ENCODE measurements at regions not wholly inside any gene's neighbourhood (a gene's known extent, or its start where the extent isn't known, plus 50 kb on each side); places are given as distances from the start of the nearest gene placed in this dataset.

GRCh38 chr4:111994392-111994791 lies 150.9 kb upstream of the FAM241A start:
- H3K4me2 ChIP-seq (ENCODE audit: insufficient read depth in 1 of 2, low read depth in 2 of 2, low read length in 2 of 2), result no peak overlapping the region
- H3K27me3 ChIP-seq (replicated peaks in 1 of 4; ENCODE audit: control insufficient read depth in 3 of 4, extremely low read depth in 1 of 4, insufficient read depth in 3 of 4, low read length in 3 of 4), result no peaks in the 10 kb centered on the region
- WGBS, 2 experiments (ENCODE audit: extremely low coverage in 1 of 2, insufficient coverage in 1 of 2, insufficient read length in 1 of 2, insufficient replicate concordance in 2 of 2, low coverage in 1 of 2, low lambda C conversion rate in 2 of 2, missing lambda C conversion rate in 1 of 2), result 94% methylated on average over 1 of the region's 1 CpG; no CpG with 5 or more reads in 1 of the 2 experiments
- H4K8ac ChIP-seq (ENCODE audit: extremely low read depth, insufficient read depth, low read length), result no peak overlapping the region
- DNase-seq (ENCODE audit: low read depth in 1 of 2, low spot score in 2 of 2) (no peak), FAIRE-seq (no peak)
- ChIA-PET POLR2A (ENCODE audit: partially characterized antibody) (no interaction called here), CTCF (ENCODE audit: partially characterized antibody) (interaction anchor here (1.2 to 1.7 kb wide), 4 partner anchors 10 to 195 kb away, joined by 3 to 6 read pairs (median 3); no protein-coding TSS in a partner anchor)
- no peak overlapping the region for H2BK20ac ChIP-seq (ENCODE audit: low read length)
- no peak overlapping the region for H3K14ac ChIP-seq (ENCODE audit: insufficient read length)
- no peak overlapping the region for H3K27ac ChIP-seq (ENCODE audit: low read depth, low read length)
- no peak overlapping the region for H4K91ac ChIP-seq (replicated peaks; ENCODE audit: insufficient read length, low read length)
- no peak overlapping the region for H2BK5ac ChIP-seq (ENCODE audit: low read depth, low read length)
- H3K9me3 ChIP-seq (ENCODE audit: insufficient read depth in 2 of 2, low read depth in 1 of 2, low read length in 1 of 2), result no peaks in the 10 kb centered on the region
- no peak overlapping the region for H4K5ac ChIP-seq (ENCODE audit: insufficient read length, low read depth, low read length)
- no peak overlapping the region for H2BK15ac ChIP-seq (ENCODE audit: low read length)
- no peak overlapping the region for H3K4ac ChIP-seq (replicated peaks; ENCODE audit: insufficient read length, low read depth, low read length)
- no peak overlapping the region for H2AFZ ChIP-seq (ENCODE audit: low read length)
- no peaks in the 10 kb centered on the region for H4K20me1 ChIP-seq (replicated peaks in 1 of 2; ENCODE audit: control insufficient read depth in 1 of 2, insufficient read depth in 2 of 2, low read length in 2 of 2)
- no peak overlapping the region for H3K4me3 ChIP-seq (ENCODE audit: extremely low read depth in 1 of 4, insufficient read depth in 2 of 4, low read depth in 3 of 4, low read length in 4 of 4)
- no peaks in the 10 kb centered on the region for H3K36me3 ChIP-seq (ENCODE audit: control insufficient read depth in 2 of 4, insufficient read depth in 4 of 4, low read length in 3 of 4)
- H3K18ac ChIP-seq (ENCODE audit: extremely low read depth, low read length), result no peak overlapping the region
- no peaks in the 10 kb centered on the region for H3K23me2 ChIP-seq (ENCODE audit: low read depth, low read length)
- H3K56ac ChIP-seq (replicated peaks; ENCODE audit: insufficient read length, low read depth, low read length), result no peak overlapping the region
- no peak overlapping the region for H3K9ac ChIP-seq (replicated peaks in 1 of 4; ENCODE audit: extremely low read depth in 1 of 4, low read depth in 3 of 4, low read length in 3 of 4)
- H2AK5ac ChIP-seq (ENCODE audit: low read depth, low read length), result no peak overlapping the region
- H3K79me1 ChIP-seq (ENCODE audit: low read depth, low read length), result no peaks in the 10 kb centered on the region
- H3K23ac ChIP-seq (ENCODE audit: insufficient read length), result no peak overlapping the region
- H3K4me1 ChIP-seq (replicated peaks in 1 of 4; ENCODE audit: control insufficient read depth in 3 of 4, insufficient read depth in 4 of 4, low read length in 3 of 4), result no peaks in the 10 kb centered on the region
- no peak overlapping the region for H2BK120ac ChIP-seq (replicated peaks; ENCODE audit: low read depth, low read length)
- TF ChIP-seq NRF1 (IDR thresholded peaks at IDR 0.05; ENCODE audit: low read depth, low read length), result no peak
- no peak for TF ChIP-seq CHD2 (IDR thresholded peaks at IDR 0.05; ENCODE audit: low read length)
- no peak for TF ChIP-seq RBBP5 (IDR thresholded peaks at IDR 0.05; ENCODE audit: borderline replicate concordance, low read depth, low read length)
- TF ChIP-seq SUZ12 (IDR thresholded peaks at IDR 0.05; ENCODE audit: low read length), result no peak
- TF ChIP-seq MAFK (IDR thresholded peaks at IDR 0.05; ENCODE audit: low read depth, low read length), result no peak
- no peak for TF ChIP-seq BCL11A (IDR thresholded peaks at IDR 0.05; ENCODE audit: low read depth in 2 of 2, low read length in 2 of 2)
- no peak for TF ChIP-seq ATF3 (IDR thresholded peaks at IDR 0.05; ENCODE audit: insufficient read depth, low read depth, low read length)
- no peak for TF ChIP-seq RXRA (IDR thresholded peaks at IDR 0.05; ENCODE audit: insufficient read depth, low read depth, low read length)
- TF ChIP-seq RFX5 (IDR thresholded peaks at IDR 0.05; ENCODE audit: borderline replicate concordance, low read depth, low read length), result no peak
- TF ChIP-seq TEAD4 (IDR thresholded peaks at IDR 0.05; ENCODE audit: low read depth, low read length), result no peak
- no peak for TF ChIP-seq CREB1 (IDR thresholded peaks at IDR 0.05)
- no peak for TF ChIP-seq RNF2 (IDR thresholded peaks at IDR 0.05; ENCODE audit: borderline replicate concordance, low read depth, low read length, missing control alignments, poor library complexity, severe bottlenecking)
- no peak for TF ChIP-seq SP2 (IDR thresholded peaks at IDR 0.05; ENCODE audit: low read length)
- no peak for TF ChIP-seq SP1 (IDR thresholded peaks at IDR 0.05; ENCODE audit: low read depth, low read length)
- TF ChIP-seq SIRT6 (IDR thresholded peaks at IDR 0.05; ENCODE audit: low read length), result no peak
- no peak overlapping the region for H2BK12ac ChIP-seq (ENCODE audit: low read depth, low read length)
- H3K79me2 ChIP-seq (ENCODE audit: control insufficient read depth in 1 of 2, insufficient read depth in 2 of 2, low read length in 2 of 2), result no peaks in the 10 kb centered on the region
